GM12878 (cell line): ENCODE measurements at regions not wholly inside any gene's neighbourhood (a gene's known extent, or its start where the extent isn't known, plus 50 kb on each side); places are given as distances from the start of the nearest gene placed in this dataset.

Experiments
- ATF3 ChIP-seq: IDR thresholded peaks from 2 replicates; pipeline ENCODE4 v1.6.1; 2011; ENCODE audit warnings: low read depth, mild to moderate bottlenecking, low read length, moderate library complexity, borderline replicate concordance; ENCODE audit errors: extremely low read depth
- BCL3 ChIP-seq: IDR thresholded peaks from 2 replicates; pipeline ENCODE4 v1.6.1; 2011; ENCODE audit warnings: borderline replicate concordance, low read depth, mild to moderate bottlenecking, moderate library complexity, low read length; ENCODE audit not compliant: insufficient read depth, poor library complexity, severe bottlenecking
- CHD1 ChIP-seq: IDR thresholded peaks from 2 replicates; pipeline ENCODE4 v1.6.1; 2012; ENCODE audit warnings: low read depth, low read length, improper control_type of control experiment
- CHD4 ChIP-seq: fragments of 200-600 bp; sonication (generic); IDR thresholded peaks from 2 replicates; pipeline ENCODE4 v1.6.1; 2016; ENCODE audit warnings: mild to moderate bottlenecking
- DPF2 ChIP-seq: fragments of 450-650 bp; IDR thresholded peaks from 2 replicates; pipeline ENCODE4 v1.6.1; 2017; ENCODE audit warnings: mild to moderate bottlenecking
- ETV6 ChIP-seq, 2 experiments: fragments of 450-650 bp in 1 of 2; IDR thresholded peaks in 1 of 2; conservative IDR thresholded peaks in 1 of 2; 2 replicates each; pipeline ENCODE4 v1.6.1; 2014; ENCODE audit warnings: antibody characterized with exemption in 1 of 2, borderline replicate concordance in 1 of 2, low read depth in 1 of 2, mild to moderate bottlenecking in 1 of 2, moderate library complexity in 1 of 2
- IKZF1 ChIP-seq: fragments of 450-650 bp; conservative IDR thresholded peaks from 2 replicates; pipeline ENCODE4 v1.6.1; 2017; ENCODE audit warnings: antibody characterized with exemption, mild to moderate bottlenecking
- IKZF2 ChIP-seq, 2 experiments: fragments of 450-650 bp; IDR thresholded peaks; 2 replicates each; pipeline ENCODE4 v1.6.1; 2017; ENCODE audit warnings: mild to moderate bottlenecking in 2 of 2, moderate library complexity in 2 of 2
- JUND ChIP-seq: IDR thresholded peaks from 2 replicates; pipeline ENCODE4 v1.6.1; 2012; ENCODE audit warnings: low read depth, mild to moderate bottlenecking, low read length, improper control_type of control experiment, moderate library complexity
- KAT2A ChIP-seq: conservative IDR thresholded peaks from 2 replicates; pipeline ENCODE4 v1.6.1; 2011; ENCODE audit warnings: low read depth, low read length; ENCODE audit not compliant: control insufficient read depth
- MEF2B ChIP-seq: fragments of 450-650 bp; IDR thresholded peaks from 2 replicates; pipeline ENCODE4 v1.6.1; 2018; ENCODE audit warnings: mild to moderate bottlenecking, moderate library complexity; ENCODE audit not compliant: partially characterized antibody, poor library complexity, severe bottlenecking
- MTA2 ChIP-seq: fragments of 450-650 bp; IDR thresholded peaks from 2 replicates; pipeline ENCODE4 v1.6.1; 2016; ENCODE audit warnings: low read depth, mild to moderate bottlenecking, moderate library complexity
- NFXL1 ChIP-seq: fragments of 450-650 bp; IDR thresholded peaks from 2 replicates; pipeline ENCODE4 v1.6.1; 2017; ENCODE audit warnings: antibody characterized with exemption, mild to moderate bottlenecking, borderline replicate concordance
- RB1 ChIP-seq: fragments of 450-650 bp; formaldehyde crosslinking; IDR thresholded peaks from 2 replicates; pipeline ENCODE4 v1.6.1; 2017; ENCODE audit warnings: mild to moderate bottlenecking, borderline replicate concordance
- RELA ChIP-seq: fragments of 450-650 bp; IDR thresholded peaks from 2 replicates; pipeline ENCODE4 v1.8.0; 2014; ENCODE audit warnings: borderline replicate concordance; ENCODE audit not compliant: partially characterized antibody
- RUNX3 ChIP-seq: IDR thresholded peaks from 2 replicates; pipeline ENCODE4 v1.6.1; 2012; ENCODE audit warnings: low read length, inconsistent platforms
- SMARCA5 ChIP-seq: fragments of 450-650 bp; IDR thresholded peaks from 2 replicates; pipeline ENCODE4 v1.6.1; 2017; ENCODE audit warnings: mild to moderate bottlenecking
- SUZ12 ChIP-seq: fragments of 200-600 bp; sonication (generic); IDR thresholded peaks from one replicate; pipeline ENCODE4 v1.6.1; 2018; ENCODE audit warnings: antibody characterized with exemption, mild to moderate bottlenecking; ENCODE audit not compliant: unreplicated experiment
- YBX1 ChIP-seq: fragments of 450-650 bp; IDR thresholded peaks from 2 replicates; pipeline ENCODE4 v1.6.1; 2016; ENCODE audit warnings: antibody characterized with exemption
- ZNF217 ChIP-seq: fragments of 450-650 bp; IDR thresholded peaks from 2 replicates; pipeline ENCODE4 v1.6.1; 2017; ENCODE audit warnings: antibody characterized with exemption, mild to moderate bottlenecking
- ZZZ3 ChIP-seq: IDR thresholded peaks from 2 replicates; pipeline ENCODE4 v1.6.1; 2011; ENCODE audit warnings: low read depth; ENCODE audit not compliant: control insufficient read depth, insufficient read length
- TF ChIP-seq, protein P1 (sequence below): fragments of 450-650 bp; IDR thresholded peaks from 2 replicates; pipeline ENCODE4 v1.6.1; 2017; ENCODE audit warnings: mild to moderate bottlenecking, moderate library complexity
- TF ChIP-seq, protein P2 (sequence below): fragments of 450-650 bp; IDR thresholded peaks from 2 replicates; pipeline ENCODE4 v1.6.1; 2018; ENCODE audit warnings: mild to moderate bottlenecking, low read depth, moderate library complexity; ENCODE audit not compliant: partially characterized antibody

DNA sequence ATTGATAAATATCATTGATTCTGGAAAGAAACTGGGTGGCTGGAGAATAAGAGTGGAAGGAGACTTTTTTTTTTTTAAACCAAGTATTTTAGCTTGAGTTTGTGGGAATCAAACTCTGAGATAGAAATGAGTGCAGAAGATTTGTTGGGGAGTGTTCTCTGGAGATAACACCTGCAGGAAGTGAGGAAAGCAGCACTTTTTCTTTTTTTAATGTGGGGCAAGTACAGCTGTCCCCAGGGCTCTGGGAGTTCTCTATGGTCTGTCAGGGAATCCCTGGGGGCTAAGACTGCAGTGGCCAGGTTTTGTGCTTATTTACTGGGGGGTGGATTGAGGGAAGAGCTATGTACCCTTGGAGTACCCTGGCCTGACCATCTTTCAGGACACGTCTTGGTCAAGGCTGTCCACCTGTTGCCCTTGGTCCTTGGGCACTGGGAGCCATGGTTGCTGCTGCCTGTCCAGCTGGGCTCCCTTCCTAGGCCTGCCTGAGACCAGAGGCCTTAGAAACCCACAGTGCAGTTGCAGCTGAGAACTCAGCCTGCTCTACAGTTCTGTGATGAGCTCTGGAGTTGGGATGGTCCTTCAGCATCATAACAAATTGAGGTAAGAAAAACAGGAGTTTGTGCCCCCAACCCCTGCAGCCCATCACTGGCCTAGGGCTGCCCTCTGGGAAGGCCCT, 85.8 kb downstream of the PHAX start (continued):
- TF ChIP-seq KAT2A (no peak), RB1 (no peak), CHD1 (no peak), NFXL1 (no peak), DPF2 (no peak), ETV6 (conservative IDR thresholded peaks at IDR 0.05 in 1 of 2, IDR thresholded peaks at IDR 0.05 in 1 of 2; ENCODE audit: borderline replicate concordance in 1 of 2, low read depth in 1 of 2) (no peak), CHD4 (no peak), ZZZ3 (no peak), ATF3 (no peak), BCL3 (no peak), YBX1 (no peak), IKZF1 (peak; percentile 46), RELA (no peak), MEF2B (peak; percentile 87), SUZ12 (no peak), RUNX3 (no peak), MTA2 (peak; percentile 16; the same call in 1 of the 2 replicates), SMARCA5 (no peak), JUND (no peak), ZNF217 (no peak), IKZF2 (IDR thresholded peaks at IDR 0.05) (peak; percentile 36 to 39; a peak in 2 of 4 replicates)
- TF ChIP-seq, protein P1, sequence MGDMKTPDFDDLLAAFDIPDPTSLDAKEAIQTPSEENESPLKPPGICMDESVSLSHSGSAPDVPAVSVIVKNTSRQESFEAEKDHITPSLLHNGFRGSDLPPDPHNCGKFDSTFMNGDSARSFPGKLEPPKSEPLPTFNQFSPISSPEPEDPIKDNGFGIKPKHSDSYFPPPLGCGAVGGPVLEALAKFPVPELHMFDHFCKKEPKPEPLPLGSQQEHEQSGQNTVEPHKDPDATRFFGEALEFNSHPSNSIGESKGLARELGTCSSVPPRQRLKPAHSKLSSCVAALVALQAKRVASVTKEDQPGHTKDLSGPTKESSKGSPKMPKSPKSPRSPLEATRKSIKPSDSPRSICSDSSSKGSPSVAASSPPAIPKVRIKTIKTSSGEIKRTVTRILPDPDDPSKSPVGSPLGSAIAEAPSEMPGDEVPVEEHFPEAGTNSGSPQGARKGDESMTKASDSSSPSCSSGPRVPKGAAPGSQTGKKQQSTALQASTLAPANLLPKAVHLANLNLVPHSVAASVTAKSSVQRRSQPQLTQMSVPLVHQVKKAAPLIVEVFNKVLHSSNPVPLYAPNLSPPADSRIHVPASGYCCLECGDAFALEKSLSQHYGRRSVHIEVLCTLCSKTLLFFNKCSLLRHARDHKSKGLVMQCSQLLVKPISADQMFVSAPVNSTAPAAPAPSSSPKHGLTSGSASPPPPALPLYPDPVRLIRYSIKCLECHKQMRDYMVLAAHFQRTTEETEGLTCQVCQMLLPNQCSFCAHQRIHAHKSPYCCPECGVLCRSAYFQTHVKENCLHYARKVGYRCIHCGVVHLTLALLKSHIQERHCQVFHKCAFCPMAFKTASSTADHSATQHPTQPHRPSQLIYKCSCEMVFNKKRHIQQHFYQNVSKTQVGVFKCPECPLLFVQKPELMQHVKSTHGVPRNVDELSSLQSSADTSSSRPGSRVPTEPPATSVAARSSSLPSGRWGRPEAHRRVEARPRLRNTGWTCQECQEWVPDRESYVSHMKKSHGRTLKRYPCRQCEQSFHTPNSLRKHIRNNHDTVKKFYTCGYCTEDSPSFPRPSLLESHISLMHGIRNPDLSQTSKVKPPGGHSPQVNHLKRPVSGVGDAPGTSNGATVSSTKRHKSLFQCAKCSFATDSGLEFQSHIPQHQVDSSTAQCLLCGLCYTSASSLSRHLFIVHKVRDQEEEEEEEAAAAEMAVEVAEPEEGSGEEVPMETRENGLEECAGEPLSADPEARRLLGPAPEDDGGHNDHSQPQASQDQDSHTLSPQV, result no peak
- TF ChIP-seq, protein P2, sequence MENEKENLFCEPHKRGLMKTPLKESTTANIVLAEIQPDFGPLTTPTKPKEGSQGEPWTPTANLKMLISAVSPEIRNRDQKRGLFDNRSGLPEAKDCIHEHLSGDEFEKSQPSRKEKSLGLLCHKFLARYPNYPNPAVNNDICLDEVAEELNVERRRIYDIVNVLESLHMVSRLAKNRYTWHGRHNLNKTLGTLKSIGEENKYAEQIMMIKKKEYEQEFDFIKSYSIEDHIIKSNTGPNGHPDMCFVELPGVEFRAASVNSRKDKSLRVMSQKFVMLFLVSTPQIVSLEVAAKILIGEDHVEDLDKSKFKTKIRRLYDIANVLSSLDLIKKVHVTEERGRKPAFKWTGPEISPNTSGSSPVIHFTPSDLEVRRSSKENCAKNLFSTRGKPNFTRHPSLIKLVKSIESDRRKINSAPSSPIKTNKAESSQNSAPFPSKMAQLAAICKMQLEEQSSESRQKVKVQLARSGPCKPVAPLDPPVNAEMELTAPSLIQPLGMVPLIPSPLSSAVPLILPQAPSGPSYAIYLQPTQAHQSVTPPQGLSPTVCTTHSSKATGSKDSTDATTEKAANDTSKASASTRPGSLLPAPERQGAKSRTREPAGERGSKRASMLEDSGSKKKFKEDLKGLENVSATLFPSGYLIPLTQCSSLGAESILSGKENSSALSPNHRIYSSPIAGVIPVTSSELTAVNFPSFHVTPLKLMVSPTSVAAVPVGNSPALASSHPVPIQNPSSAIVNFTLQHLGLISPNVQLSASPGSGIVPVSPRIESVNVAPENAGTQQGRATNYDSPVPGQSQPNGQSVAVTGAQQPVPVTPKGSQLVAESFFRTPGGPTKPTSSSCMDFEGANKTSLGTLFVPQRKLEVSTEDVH, result no peak
